ENCODE measurements at regions not wholly inside any gene's neighbourhood (a gene's known extent, or its start where the extent isn't known, plus 50 kb on each side); places are given as distances from the start of the nearest gene placed in this dataset.

- no peak for TF ChIP-seq CTCF (IDR thresholded peaks at IDR 0.05; ENCODE audit: insufficient read depth, low read depth, low read length, missing control alignments)
- DNase-seq (ENCODE audit: low read depth), result no peak
- H3K4me3 ChIP-seq (ENCODE audit: low read length), result no peak overlapping the region
Observed at GRCh38 chr16:7278636-7279035, 54.0 kb upstream of the RBFOX1 start.

- DNase-seq (ENCODE audit: low read depth), result no peak
- no peak overlapping the region for H3K4me3 ChIP-seq (ENCODE audit: low read length)
- TF ChIP-seq CTCF (IDR thresholded peaks at IDR 0.05; ENCODE audit: insufficient read depth, low read depth, low read length, missing control alignments), result no peak
Observed at GRCh38 chr16:7272567-7273158, 60.0 kb upstream of the RBFOX1 start.

DNA sequence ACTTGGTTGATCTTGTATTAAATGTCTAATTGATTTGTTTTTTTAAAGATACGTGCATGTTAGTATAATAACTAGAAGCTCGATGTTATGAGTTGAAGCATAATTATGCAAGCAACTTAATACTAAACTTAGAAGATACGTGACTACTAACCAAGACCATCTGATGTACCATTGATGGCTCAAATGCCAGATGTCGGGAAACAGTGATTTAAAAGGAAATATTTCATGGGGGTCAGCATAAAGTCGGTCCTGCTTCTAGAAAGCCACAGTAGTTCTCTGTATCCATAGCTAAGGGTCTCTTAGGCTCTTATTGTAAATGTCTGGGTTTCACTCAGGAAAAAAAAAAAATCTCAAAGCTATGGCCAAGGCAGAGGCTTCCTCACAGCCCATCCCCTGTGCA lies 61.2 kb upstream of the RBFOX1 start:
- DNase-seq (ENCODE audit: low read depth), result no peak
- no peak for TF ChIP-seq CTCF (IDR thresholded peaks at IDR 0.05; ENCODE audit: insufficient read depth, low read depth, low read length, missing control alignments)
- no peak overlapping the region for H3K4me3 ChIP-seq (ENCODE audit: low read length)

GRCh38 chr16:7270823-7271222 lies 61.8 kb upstream of the RBFOX1 start:
- H3K4me3 ChIP-seq (ENCODE audit: low read length), result no peak overlapping the region
- no peak for TF ChIP-seq CTCF (IDR thresholded peaks at IDR 0.05; ENCODE audit: insufficient read depth, low read depth, low read length, missing control alignments)
- DNase-seq (ENCODE audit: low read depth), result no peak

GRCh38 chr16:7270006-7270405 lies 62.6 kb upstream of the RBFOX1 start:
- H3K4me3 ChIP-seq (ENCODE audit: low read length), result no peak overlapping the region
- no peak for TF ChIP-seq CTCF (IDR thresholded peaks at IDR 0.05; ENCODE audit: insufficient read depth, low read depth, low read length, missing control alignments)
- DNase-seq (ENCODE audit: low read depth), result no peak

DNA sequence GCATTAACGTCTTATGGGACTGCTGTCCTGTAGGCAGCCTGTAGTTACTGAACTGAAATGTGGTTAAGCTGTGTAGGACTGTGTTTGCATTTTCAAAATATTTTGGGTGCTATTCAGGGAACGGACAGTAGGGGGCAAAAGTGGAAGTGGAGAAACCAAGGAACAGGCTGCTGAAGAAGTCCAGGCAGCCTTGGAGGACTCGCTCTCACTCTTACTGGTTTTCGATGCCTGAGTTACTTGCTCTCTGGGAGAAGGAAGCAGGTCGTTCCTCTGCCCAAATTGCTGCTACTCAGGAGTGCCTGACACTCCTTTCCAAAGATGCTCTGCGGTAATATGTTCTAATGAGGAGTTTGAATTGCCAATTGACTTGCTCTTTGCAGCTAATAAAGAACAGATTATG lies 64.5 kb upstream of the RBFOX1 start:
- DNase-seq (ENCODE audit: low read depth), result peak; percentile 1
- H3K4me3 ChIP-seq (ENCODE audit: low read length), result no peak overlapping the region
- peak; percentile 10 for TF ChIP-seq CTCF (IDR thresholded peaks at IDR 0.05; ENCODE audit: insufficient read depth, low read depth, low read length, missing control alignments)

DNA sequence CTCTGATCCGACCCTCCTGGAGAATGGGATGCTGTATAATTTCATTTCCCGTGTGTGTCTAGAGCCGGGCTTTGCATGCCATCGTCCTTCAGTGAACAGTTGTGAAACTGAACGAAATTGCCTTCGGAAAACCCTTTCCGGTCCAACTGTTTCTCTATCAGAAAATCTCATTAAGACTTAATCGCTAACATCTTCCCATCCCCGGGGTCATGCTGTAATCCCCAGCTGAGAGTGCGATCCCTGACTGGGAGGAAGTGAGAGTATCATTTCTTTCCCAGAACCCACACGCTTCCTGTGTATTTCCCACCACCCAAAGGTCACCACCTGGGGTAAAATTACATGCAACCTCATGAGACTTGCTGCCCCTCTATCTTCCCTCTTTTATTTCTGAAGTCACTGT lies 75.6 kb upstream of the RBFOX1 start:
- no peak for TF ChIP-seq CTCF (IDR thresholded peaks at IDR 0.05; ENCODE audit: insufficient read depth, low read depth, low read length, missing control alignments)
- H3K4me3 ChIP-seq (ENCODE audit: low read length), result no peak overlapping the region
- no peak for DNase-seq (ENCODE audit: low read depth)

Measured in epithelial cell of esophagus (primary cell).